ENCODE measurements at regions not wholly inside any gene's neighbourhood (a gene's known extent, or its start where the extent isn't known, plus 50 kb on each side); places are given as distances from the start of the nearest gene placed in this dataset.

- Histone ChIP-seq H3K9me3 (no peaks in the 10 kb centered on the region), H3K27me3 (replicated peaks; ENCODE audit: insufficient read depth) (no peaks in the 10 kb centered on the region), H3K36me3 (no peaks in the 10 kb centered on the region), H3K4me3 (no peak overlapping the region), H3K4me1 (replicated peaks) (no peaks in the 10 kb centered on the region), H3K27ac (no peak overlapping the region)
- TF ChIP-seq, protein P1, sequence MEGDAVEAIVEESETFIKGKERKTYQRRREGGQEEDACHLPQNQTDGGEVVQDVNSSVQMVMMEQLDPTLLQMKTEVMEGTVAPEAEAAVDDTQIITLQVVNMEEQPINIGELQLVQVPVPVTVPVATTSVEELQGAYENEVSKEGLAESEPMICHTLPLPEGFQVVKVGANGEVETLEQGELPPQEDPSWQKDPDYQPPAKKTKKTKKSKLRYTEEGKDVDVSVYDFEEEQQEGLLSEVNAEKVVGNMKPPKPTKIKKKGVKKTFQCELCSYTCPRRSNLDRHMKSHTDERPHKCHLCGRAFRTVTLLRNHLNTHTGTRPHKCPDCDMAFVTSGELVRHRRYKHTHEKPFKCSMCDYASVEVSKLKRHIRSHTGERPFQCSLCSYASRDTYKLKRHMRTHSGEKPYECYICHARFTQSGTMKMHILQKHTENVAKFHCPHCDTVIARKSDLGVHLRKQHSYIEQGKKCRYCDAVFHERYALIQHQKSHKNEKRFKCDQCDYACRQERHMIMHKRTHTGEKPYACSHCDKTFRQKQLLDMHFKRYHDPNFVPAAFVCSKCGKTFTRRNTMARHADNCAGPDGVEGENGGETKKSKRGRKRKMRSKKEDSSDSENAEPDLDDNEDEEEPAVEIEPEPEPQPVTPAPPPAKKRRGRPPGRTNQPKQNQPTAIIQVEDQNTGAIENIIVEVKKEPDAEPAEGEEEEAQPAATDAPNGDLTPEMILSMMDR (IDR thresholded peaks at IDR 0.05), result no peak
- TF ChIP-seq POLR2AphosphoS5 (IDR thresholded peaks at IDR 0.05), result no peak
- TF ChIP-seq POLR2A (IDR thresholded peaks at IDR 0.05), result no peak
- WGBS, result 80% methylated on average over 3 of the region's 3 CpGs
- DNase-seq (ENCODE audit: low spot score), result no peak
- intact Hi-C loops (cut with DNase I), result no loop called here
These were observed 440.5 kb downstream of the GPATCH2 start for GRCh38 chr1:217190359-217190758.

DNA sequence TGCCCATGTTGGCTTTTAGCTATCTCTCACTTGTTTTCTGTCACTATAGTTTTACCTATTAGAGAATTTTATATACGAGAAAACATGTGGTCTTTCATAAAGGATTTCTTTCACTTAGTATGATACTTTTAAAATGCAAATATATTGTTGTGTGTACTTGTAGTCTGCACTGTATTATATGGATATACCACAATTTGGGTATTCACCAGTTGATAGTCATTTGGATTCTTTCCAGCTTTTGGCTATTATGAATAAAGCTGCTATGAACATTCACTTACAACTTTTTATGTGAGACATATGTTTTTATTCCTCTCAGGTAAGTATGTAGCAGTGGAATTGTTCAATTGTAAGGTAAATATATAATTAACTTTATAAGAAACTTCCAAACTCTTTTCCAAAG is 441.5 kb downstream of the GPATCH2 start:
- H3K36me3 ChIP-seq, result no peaks in the 10 kb centered on the region
- intact Hi-C loops (cut with DNase I), result no loop called here
- no peak overlapping the region for H3K27ac ChIP-seq
- H3K27me3 ChIP-seq (replicated peaks; ENCODE audit: insufficient read depth), result no peaks in the 10 kb centered on the region
- no peaks in the 10 kb centered on the region for H3K4me1 ChIP-seq (replicated peaks)
- H3K9me3 ChIP-seq, result no peaks in the 10 kb centered on the region
- 93% methylated on average over 1 of the region's 1 CpG for WGBS
- DNase-seq (ENCODE audit: low spot score), result no peak
- TF ChIP-seq, protein P1 (IDR thresholded peaks at IDR 0.05), result no peak
- no peak for TF ChIP-seq POLR2AphosphoS5 (IDR thresholded peaks at IDR 0.05)
- no peak for TF ChIP-seq POLR2A (IDR thresholded peaks at IDR 0.05)
- no peak overlapping the region for H3K4me3 ChIP-seq

- Histone ChIP-seq H3K27ac (no peak overlapping the region), H3K4me1 (replicated peaks) (no peaks in the 10 kb centered on the region), H3K36me3 (no peaks in the 10 kb centered on the region), H3K27me3 (replicated peaks; ENCODE audit: insufficient read depth) (no peaks in the 10 kb centered on the region), H3K9me3 (no peaks in the 10 kb centered on the region), H3K4me3 (no peak overlapping the region)
- intact Hi-C loops (cut with DNase I), result no loop called here
- no peak for DNase-seq (ENCODE audit: low spot score)
- 55% methylated on average over 7 of the region's 7 CpGs for WGBS
- no peak for TF ChIP-seq POLR2A (IDR thresholded peaks at IDR 0.05)
- TF ChIP-seq, protein P1 (IDR thresholded peaks at IDR 0.05), result no peak
- no peak for TF ChIP-seq POLR2AphosphoS5 (IDR thresholded peaks at IDR 0.05)
These were observed 442.3 kb downstream of the GPATCH2 start for GRCh38 chr1:217188280-217189237.

GRCh38 chr1:217186664-217187063 is 444.2 kb downstream of the GPATCH2 start:
- H3K9me3 ChIP-seq, result no peaks in the 10 kb centered on the region
- no peak overlapping the region for H3K27ac ChIP-seq
- TF ChIP-seq POLR2A (IDR thresholded peaks at IDR 0.05), result no peak
- no peak for TF ChIP-seq POLR2AphosphoS5 (IDR thresholded peaks at IDR 0.05)
- TF ChIP-seq, protein P1 (IDR thresholded peaks at IDR 0.05), result no peak
- no peaks in the 10 kb centered on the region for H3K27me3 ChIP-seq (replicated peaks; ENCODE audit: insufficient read depth)
- no peaks in the 10 kb centered on the region for H3K4me1 ChIP-seq (replicated peaks)
- no peak for DNase-seq (ENCODE audit: low spot score)
- no peaks in the 10 kb centered on the region for H3K36me3 ChIP-seq
- intact Hi-C loops (cut with DNase I), result no loop called here
- no peak overlapping the region for H3K4me3 ChIP-seq

GRCh38 chr1:217184854-217185253 is 446.0 kb downstream of the GPATCH2 start:
- Histone ChIP-seq H3K27ac (no peak overlapping the region), H3K36me3 (no peaks in the 10 kb centered on the region), H3K9me3 (no peaks in the 10 kb centered on the region), H3K4me1 (replicated peaks) (no peaks in the 10 kb centered on the region), H3K4me3 (no peak overlapping the region), H3K27me3 (replicated peaks; ENCODE audit: insufficient read depth) (no peaks in the 10 kb centered on the region)
- DNase-seq (ENCODE audit: low spot score), result no peak
- WGBS, result 29% methylated on average over 2 of the region's 2 CpGs
- intact Hi-C loops (cut with DNase I), result no loop called here
- TF ChIP-seq, protein P1 (IDR thresholded peaks at IDR 0.05), result no peak
- no peak for TF ChIP-seq POLR2A (IDR thresholded peaks at IDR 0.05)
- no peak for TF ChIP-seq POLR2AphosphoS5 (IDR thresholded peaks at IDR 0.05)

All from prostate gland (tissue), 2 donors.